ENCODE measurements at regions not wholly inside any gene's neighbourhood (a gene's known extent, or its start where the extent isn't known, plus 50 kb on each side); places are given as distances from the start of the nearest gene placed in this dataset.

GRCh38 chr6:101069191-101069795 lies 188.2 kb upstream of the ASCC3 start (continued):
- TF ChIP-seq CSRNP3 (CRISPR knock-in tag; IDR thresholded peaks at IDR 0.05): no peak
- TF ChIP-seq RARB (CRISPR knock-in tag; IDR thresholded peaks at IDR 0.05): no peak
- no peak for TF ChIP-seq PPARA (CRISPR knock-in tag; IDR thresholded peaks at IDR 0.05; ENCODE audit: borderline replicate concordance)
- no peak for TF ChIP-seq SNAI2 (CRISPR knock-in tag; IDR thresholded peaks at IDR 0.05)
- TF ChIP-seq ISL1 (CRISPR knock-in tag; IDR thresholded peaks at IDR 0.05): no peak
- TF ChIP-seq PATZ1 (CRISPR knock-in tag; IDR thresholded peaks at IDR 0.05; ENCODE audit: borderline replicate concordance): no peak
- no peak for TF ChIP-seq TCF4 (CRISPR knock-in tag; IDR thresholded peaks at IDR 0.05; ENCODE audit: borderline replicate concordance)
- TF ChIP-seq BACH2 (CRISPR knock-in tag; IDR thresholded peaks at IDR 0.05; ENCODE audit: borderline replicate concordance): no peak
- TF ChIP-seq GLIS3 (CRISPR knock-in tag; IDR thresholded peaks at IDR 0.05): no peak

- no peak for ATAC-seq
- TF ChIP-seq BACH2 (CRISPR knock-in tag; IDR thresholded peaks at IDR 0.05; ENCODE audit: borderline replicate concordance) (no peak), PPARA (CRISPR knock-in tag; IDR thresholded peaks at IDR 0.05; ENCODE audit: borderline replicate concordance) (no peak), CREB5 (CRISPR knock-in tag; IDR thresholded peaks at IDR 0.05; ENCODE audit: low read depth) (no peak), ZNF8 (CRISPR knock-in tag; IDR thresholded peaks at IDR 0.05) (no peak), OSR1 (CRISPR knock-in tag; IDR thresholded peaks at IDR 0.05) (no peak), PATZ1 (CRISPR knock-in tag; IDR thresholded peaks at IDR 0.05; ENCODE audit: borderline replicate concordance) (no peak), GLIS3 (CRISPR knock-in tag; IDR thresholded peaks at IDR 0.05) (no peak), ESRRG (CRISPR knock-in tag; IDR thresholded peaks at IDR 0.05) (no peak), ARNTL (CRISPR knock-in tag; IDR thresholded peaks at IDR 0.05; ENCODE audit: borderline replicate concordance, low read depth) (no peak), ZFP30 (CRISPR knock-in tag; IDR thresholded peaks at IDR 0.05) (no peak), ZFP3 (CRISPR knock-in tag; IDR thresholded peaks at IDR 0.05) (no peak)
Observed at GRCh38 chr6:101070044-101070608, 189.0 kb upstream of the ASCC3 start.

- peak; percentile 80 for TF ChIP-seq ZFP30 (CRISPR knock-in tag; IDR thresholded peaks at IDR 0.05)
- no peak for TF ChIP-seq PATZ1 (CRISPR knock-in tag; IDR thresholded peaks at IDR 0.05; ENCODE audit: borderline replicate concordance)
- no peak for TF ChIP-seq ISL1 (CRISPR knock-in tag; IDR thresholded peaks at IDR 0.05)
- ATAC-seq: no peak
Observed at GRCh38 chr6:101077344-101077743, 196.2 kb upstream of the ASCC3 start.

GRCh38 chr6:101079696-101080270 lies 198.7 kb upstream of the ASCC3 start:
- no peak for ATAC-seq
- no peak for TF ChIP-seq CSRNP3 (CRISPR knock-in tag; IDR thresholded peaks at IDR 0.05)
- TF ChIP-seq ARNTL (CRISPR knock-in tag; IDR thresholded peaks at IDR 0.05; ENCODE audit: borderline replicate concordance, low read depth): no peak
- TF ChIP-seq ISL1 (CRISPR knock-in tag; IDR thresholded peaks at IDR 0.05): peak; percentile 72
- no peak for TF ChIP-seq GLIS3 (CRISPR knock-in tag; IDR thresholded peaks at IDR 0.05)
- peak; percentile 93 for TF ChIP-seq ZFP30 (CRISPR knock-in tag; IDR thresholded peaks at IDR 0.05)
